ENCODE measurements at regions not wholly inside any gene's neighbourhood (a gene's known extent, or its start where the extent isn't known, plus 50 kb on each side); places are given as distances from the start of the nearest gene placed in this dataset.

- TF ChIP-seq CTCF (IDR thresholded peaks at IDR 0.05 in 8 of 11, conservative IDR thresholded peaks at IDR 0.05 in 3 of 11) (no peak), POLR2A (IDR thresholded peaks at IDR 0.05) (no peak)
Measured at GRCh38 chr7:156198277-156198676, 386.0 kb upstream of the SHH start.
